ENCODE measurements at regions not wholly inside any gene's neighbourhood (a gene's known extent, or its start where the extent isn't known, plus 50 kb on each side); places are given as distances from the start of the nearest gene placed in this dataset.

GRCh38 chr9:108397286-108397685 lies 458.5 kb downstream of the ACTL7B start:
- TF ChIP-seq ZNF121 (tag by site-specific recombination; IDR thresholded peaks at IDR 0.05) (no peak), ZNF280D (tag by site-specific recombination; IDR thresholded peaks at IDR 0.05) (no peak), CTCF (tag by site-specific recombination; IDR thresholded peaks at IDR 0.05) (no peak), ZNF362 (tag by site-specific recombination; IDR thresholded peaks at IDR 0.05) (no peak), ZNF280C (tag by site-specific recombination; IDR thresholded peaks at IDR 0.05) (no peak), ZBTB49 (tag by site-specific recombination; IDR thresholded peaks at IDR 0.05; ENCODE audit: low read depth) (no peak), ZNF561 (tag by site-specific recombination; IDR thresholded peaks at IDR 0.05; ENCODE audit: borderline replicate concordance) (no peak), ZNF404 (tag by site-specific recombination; IDR thresholded peaks at IDR 0.05) (no peak)
